Prostate gland (tissue), 2 donors: ENCODE measurements at regions not wholly inside any gene's neighbourhood (a gene's known extent, or its start where the extent isn't known, plus 50 kb on each side); places are given as distances from the start of the nearest gene placed in this dataset.

Source experiments
- POLR2A ChIP-seq: fragments of 450-650 bp; IDR thresholded peaks from one replicate; pipeline ENCODE4 v1.6.1; 2016; ENCODE audit warnings: antibody characterized with exemption, mild to moderate bottlenecking
- POLR2AphosphoS5 ChIP-seq: sonication (generic); formaldehyde crosslinking; IDR thresholded peaks from one replicate; pipeline ENCODE4 v1.6.1; 2017; ENCODE audit warnings: antibody characterized with exemption
- TF ChIP-seq, protein P1 (sequence below), 4 experiments: fragments of 200-600 bp in 2 of 4; fragments of 450-650 bp in 2 of 4; sonication (generic) in 2 of 4; IDR thresholded peaks; 1 replicate in 3 of 4; 2 replicates in 1 of 4; pipeline ENCODE4 v1.5.1; 2016 to 2019; ENCODE audit warnings: antibody characterized with exemption in 4 of 4, mild to moderate bottlenecking in 2 of 4, moderate library complexity in 2 of 4

DNA sequence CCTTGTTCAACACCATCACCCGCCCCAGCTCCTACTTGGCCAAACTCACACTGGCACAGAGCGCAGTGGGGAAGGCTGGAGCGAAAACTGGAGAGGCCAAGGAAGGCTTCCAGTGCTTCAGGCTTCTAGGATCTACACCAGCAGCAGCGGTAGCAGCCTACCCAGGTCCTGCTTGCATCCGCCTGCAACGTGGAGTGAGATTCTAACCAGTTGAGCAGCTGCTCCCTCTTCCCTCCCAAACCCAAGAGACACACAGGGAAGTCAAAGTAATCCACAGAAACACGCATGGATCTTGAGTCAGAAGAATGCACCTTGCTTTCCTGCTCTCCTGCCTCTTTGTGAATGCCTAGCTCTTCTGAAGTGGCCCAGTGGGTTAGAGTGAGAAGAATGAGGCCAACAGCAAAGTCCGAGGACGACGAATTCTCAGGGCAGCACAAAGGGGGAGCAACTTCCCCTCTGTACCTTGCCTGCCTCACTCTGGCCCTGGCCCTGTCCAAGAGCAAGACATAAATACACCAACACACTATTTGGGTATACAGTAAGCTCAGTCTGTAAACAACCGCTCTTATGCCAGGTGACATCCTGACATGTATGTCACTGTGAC lies 95.9 kb upstream of the FOXQ1 start:
- TF ChIP-seq, protein P1, sequence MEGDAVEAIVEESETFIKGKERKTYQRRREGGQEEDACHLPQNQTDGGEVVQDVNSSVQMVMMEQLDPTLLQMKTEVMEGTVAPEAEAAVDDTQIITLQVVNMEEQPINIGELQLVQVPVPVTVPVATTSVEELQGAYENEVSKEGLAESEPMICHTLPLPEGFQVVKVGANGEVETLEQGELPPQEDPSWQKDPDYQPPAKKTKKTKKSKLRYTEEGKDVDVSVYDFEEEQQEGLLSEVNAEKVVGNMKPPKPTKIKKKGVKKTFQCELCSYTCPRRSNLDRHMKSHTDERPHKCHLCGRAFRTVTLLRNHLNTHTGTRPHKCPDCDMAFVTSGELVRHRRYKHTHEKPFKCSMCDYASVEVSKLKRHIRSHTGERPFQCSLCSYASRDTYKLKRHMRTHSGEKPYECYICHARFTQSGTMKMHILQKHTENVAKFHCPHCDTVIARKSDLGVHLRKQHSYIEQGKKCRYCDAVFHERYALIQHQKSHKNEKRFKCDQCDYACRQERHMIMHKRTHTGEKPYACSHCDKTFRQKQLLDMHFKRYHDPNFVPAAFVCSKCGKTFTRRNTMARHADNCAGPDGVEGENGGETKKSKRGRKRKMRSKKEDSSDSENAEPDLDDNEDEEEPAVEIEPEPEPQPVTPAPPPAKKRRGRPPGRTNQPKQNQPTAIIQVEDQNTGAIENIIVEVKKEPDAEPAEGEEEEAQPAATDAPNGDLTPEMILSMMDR (IDR thresholded peaks at IDR 0.05): no peak
- TF ChIP-seq POLR2AphosphoS5 (no peak), POLR2A (no peak)
